HK-2 (cell line): ENCODE measurements at regions not wholly inside any gene's neighbourhood (a gene's known extent, or its start where the extent isn't known, plus 50 kb on each side); places are given as distances from the start of the nearest gene placed in this dataset.

Experiments
- DNase-seq: peaks from one replicate; pipeline ENCODE4 v3.0.0-alpha.2; 2018; ENCODE audit not compliant: unreplicated experiment

GRCh38 chr17:68812876-68813584 is 142.2 kb downstream of the ABCA8 start:
- DNase-seq, result no peak

GRCh38 chr17:68809148-68809547 is 146.0 kb downstream of the ABCA8 start:
- DNase-seq, result no peak

DNA sequence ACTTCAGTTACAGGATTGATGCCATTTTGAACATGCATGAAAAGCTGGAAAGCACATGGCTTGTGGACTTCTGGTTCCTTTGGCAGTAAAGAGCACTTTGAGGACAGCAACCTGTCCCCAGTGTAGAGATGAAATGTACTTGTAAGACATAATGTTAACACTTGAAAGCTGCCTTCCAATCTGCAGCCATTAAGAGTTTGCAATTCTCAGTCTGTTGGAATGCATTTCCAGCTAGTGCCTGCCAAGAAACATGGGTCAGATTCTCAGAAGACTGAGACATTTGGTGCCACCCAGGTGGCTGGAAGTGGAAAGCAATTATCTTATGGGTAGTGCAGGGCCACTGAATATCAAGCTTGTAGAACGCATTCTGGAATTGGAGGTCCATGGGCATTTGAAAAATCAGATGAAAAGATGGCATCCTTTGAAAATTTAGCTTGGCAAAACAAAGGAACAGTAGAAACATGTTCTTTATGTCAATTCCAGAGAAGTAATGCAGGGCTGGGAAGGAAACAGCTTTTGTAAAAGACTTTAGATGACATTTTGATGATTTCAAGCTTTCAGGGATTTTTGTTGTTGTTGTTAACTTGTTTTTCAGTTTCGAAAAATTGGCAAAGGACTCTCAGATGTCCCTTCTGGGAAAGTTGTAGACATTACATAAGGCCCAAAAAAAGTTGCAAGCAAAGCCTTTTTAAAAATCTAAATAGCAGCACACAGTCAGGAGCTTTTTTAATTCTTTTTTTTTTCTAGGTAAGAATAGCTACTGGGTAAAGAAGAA is 147.0 kb downstream of the ABCA8 start:
- DNase-seq, result no peak

DNA sequence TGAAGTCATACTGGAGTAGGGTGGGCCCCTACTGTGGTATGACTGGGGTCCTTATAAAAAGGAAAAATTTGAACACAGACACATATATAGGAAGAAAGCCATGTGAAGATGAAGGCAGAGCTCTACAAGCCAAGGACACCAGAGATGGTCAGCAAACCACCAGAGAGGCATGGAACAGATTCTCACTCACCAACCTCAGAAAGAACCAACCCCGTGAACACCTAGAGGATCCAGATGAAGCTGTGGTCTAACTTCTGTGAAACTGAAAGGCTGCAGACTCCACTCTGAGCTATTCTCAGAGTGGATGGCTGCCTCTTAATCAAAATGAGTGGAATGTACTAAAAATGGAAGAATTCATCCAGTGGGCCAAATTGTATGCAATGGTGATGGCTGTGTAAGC is 149.6 kb downstream of the ABCA8 start:
- DNase-seq, result no peak

- DNase-seq, result no peak
Measured at GRCh38 chr17:68804777-68805520, 150.2 kb downstream of the ABCA8 start.

DNA sequence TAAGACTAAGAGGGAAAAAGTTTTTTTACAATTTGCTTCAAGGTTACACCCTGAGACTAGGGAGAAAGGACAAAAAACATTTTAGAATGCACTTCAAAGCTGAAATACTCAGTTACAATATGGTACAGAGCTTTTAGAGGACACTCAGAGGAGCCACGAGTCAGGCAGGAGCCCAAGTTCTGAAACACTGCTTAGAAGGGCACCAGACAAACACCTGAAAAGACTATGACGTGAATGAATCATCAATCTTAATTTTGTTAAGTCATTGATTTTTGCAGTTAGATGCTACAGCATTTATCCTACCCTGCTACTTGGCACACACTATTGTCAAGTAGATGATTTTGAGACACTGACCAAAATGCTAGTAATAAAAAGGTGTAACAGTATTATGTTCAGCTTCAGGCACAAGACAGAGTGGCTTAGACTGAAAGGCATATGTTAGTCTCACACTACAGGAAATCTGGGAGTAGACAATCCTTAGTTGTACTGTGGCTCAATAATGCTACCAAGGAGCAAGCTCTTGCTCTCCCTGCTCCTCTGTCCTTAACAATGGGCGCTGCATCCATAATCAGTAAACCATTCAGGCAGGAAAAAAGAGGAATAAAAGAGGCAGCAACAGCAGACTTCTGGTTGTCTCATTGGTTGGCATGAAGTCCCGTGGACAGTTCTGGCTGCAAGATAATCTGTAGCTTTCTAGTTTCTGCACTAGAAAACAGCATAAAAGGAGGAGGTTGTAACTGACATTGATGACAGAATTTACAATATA is 151.8 kb downstream of the ABCA8 start:
- DNase-seq, result no peak

DNA sequence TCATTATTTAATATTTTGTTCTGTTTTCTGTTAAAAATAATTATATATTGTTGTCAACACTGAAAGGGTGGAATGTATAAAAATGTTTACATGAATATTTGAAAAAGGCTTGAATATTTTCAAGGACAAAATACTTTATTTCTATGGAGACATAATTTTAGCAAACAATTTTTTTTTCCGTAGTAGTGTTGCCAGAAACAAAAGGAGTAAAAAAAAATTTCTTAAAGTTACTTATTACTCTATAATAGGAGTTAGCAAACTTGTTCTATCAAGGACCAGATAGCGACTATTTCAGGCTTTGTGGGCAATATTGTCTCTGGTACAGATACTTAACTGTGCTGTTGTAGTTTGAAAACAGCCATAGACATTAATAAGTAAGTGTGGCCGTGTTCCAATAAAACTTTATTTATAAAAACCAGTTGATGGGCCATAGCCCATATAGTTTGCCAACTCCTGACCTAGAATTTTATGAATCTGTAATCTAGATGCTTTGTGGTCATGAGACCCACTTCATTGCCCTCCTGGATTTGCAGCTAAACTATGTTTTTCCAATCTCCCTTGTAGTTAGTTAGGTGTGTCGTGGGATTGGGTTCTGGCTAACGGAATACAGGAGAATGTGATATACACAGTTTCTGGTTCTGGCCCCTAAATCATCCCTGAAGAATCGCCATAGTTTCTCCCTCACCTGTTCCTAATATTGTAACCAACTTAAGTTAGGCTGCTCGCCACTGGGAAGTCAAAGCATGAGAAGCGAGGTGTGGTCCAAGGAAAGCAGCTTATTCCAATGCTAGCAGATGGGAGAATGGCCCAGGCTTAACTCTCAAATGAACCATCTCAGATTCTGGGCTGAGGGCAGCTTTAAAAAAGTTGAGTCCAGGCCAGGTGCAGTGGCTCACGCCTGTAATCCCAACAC is 153.6 kb downstream of the ABCA8 start:
- no peak for DNase-seq

DNA sequence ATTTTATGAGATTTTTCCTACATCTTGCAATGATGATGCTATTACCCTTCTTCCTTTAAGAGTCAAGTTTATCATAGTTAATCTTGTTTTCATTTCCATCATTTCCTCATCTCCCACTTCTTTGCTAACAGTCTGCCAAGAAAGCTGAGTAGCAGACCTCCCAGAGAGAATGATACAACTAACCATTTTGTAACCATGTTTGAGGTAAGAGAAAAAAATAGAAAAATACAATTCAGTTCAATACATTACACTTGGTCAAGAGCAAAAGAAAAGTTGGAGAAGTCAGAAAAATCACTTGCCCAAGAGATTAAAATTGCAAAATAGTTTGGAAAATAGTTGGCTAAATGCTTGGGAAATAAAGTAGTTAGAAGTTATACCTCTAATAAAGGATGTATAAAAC is 154.4 kb downstream of the ABCA8 start:
- no peak for DNase-seq

DNA sequence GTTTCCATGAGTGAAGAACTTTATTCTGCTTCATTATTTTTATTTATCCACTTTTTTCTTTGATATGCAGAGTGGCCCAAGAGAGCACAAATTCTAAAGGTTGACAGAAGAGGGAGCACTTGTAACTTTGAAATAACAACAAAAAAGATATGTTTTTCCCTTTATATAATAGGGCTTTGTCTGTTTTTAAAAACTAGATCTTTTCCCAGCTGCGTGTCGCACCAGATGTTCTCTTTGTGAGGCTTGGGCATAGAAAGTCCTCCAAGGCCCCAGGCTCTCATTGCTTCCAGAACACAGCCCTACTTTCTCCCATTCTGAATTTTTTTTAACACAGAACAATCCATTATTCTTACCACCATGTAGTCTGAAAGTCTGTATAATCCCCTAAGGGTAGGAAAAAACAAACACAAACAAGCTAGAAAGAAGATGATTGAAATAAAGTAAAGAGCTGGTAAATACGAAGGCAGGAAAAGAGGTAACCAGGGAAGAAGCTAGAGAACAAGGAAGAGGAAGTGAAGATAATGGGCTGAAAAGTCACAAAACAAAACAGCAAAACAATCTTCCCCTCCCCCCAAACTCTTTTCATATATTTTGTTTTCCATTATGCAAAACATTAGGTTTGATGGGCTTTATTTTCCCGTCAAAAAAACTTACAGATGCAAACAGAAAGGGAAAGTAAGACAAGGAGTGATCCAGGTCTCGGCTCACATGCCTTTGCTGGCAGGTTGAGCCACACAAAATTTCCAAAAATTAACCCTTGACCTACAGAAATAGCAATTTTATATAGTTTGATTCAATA is 160.4 kb downstream of the ABCA8 start:
- DNase-seq, result no peak

DNA sequence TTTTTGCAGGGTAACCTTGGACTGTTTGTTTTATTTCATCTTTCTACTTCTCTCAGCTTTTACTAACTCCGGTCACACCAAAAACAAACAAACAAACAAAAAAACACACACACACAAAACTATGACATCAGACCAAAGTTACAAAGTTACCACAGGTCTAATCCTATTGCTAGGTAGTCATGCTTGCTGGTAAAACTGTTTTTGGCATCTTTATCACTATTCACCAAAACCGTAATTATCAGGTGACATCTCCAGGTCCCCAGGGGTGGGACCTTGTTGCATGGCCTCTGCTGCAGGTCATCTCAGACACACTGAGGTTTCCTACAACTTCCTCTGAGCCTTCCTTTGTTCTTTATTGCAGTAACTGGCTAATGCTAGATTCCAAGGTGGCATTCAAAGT is 162.3 kb downstream of the ABCA8 start:
- no peak for DNase-seq

DNA sequence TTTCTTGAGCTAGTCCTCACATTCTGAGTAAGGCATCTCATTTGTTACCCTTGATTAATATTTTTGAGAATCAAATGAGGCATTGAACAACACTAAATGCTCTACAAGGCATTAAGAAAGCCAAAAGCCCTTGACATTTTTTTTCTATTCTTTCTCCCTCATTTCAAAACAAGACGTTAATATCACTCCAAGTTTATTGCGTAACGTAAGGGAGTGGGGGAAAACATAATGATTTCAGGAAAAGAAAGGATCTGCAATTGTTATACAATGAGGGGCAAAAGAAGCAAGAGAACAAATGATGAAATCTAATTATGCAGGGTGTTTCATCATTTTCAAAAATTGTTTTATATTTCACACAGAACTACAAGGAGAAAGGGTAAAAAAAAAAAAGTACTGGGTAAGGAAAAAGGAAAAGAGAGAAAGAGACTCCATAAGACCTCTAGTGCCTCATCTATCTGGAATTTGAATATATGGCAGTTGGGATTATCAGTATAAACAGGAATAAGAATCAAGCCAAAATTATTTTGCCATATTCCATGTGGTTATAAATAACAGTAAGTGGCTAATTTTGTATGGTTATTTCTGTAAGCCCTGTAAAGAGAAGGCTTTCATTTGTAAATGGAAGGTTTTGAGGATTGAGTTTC is 163.0 kb downstream of the ABCA8 start:
- no peak for DNase-seq

GRCh38 chr17:68790931-68791330 is 164.3 kb downstream of the ABCA8 start:
- no peak for DNase-seq

GRCh38 chr17:68790492-68790891 is 164.7 kb downstream of the ABCA8 start:
- DNase-seq, result no peak

DNA sequence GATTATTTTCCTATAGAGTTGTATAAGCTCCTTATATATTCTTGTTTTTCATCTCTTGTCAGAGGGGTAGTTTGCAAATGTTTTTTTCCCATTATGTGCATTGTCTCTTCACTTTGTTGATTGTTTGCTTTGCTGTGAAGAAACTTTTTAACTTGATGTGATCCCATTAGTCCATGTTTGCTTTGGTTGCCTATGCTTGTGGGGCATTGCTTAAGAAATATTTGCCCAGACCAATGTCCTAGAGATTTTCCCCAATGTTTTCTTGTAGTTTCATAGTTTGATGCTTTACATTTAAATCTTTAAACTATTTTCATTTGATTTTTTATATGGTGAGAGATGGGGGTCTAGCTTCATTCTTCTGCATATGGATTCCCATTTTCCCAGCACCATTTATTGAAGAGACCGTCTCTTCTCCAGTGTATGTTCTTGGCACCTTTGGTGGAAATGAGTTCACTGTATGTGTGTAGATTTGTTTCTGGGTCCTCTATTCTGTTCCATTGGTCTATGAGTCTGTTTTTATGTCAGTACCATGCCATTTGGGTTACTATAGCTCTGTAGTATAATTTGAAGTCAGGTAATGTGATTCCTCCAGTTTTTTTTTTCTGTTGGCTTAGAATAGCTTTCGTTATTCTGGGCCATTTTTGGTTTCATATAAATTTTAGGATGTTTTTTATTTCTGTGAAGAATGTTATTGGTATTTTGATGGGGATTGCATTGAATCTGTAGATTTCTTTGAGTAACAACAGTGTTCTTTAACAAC is 165.8 kb downstream of the ABCA8 start:
- DNase-seq, result no peak

DNA sequence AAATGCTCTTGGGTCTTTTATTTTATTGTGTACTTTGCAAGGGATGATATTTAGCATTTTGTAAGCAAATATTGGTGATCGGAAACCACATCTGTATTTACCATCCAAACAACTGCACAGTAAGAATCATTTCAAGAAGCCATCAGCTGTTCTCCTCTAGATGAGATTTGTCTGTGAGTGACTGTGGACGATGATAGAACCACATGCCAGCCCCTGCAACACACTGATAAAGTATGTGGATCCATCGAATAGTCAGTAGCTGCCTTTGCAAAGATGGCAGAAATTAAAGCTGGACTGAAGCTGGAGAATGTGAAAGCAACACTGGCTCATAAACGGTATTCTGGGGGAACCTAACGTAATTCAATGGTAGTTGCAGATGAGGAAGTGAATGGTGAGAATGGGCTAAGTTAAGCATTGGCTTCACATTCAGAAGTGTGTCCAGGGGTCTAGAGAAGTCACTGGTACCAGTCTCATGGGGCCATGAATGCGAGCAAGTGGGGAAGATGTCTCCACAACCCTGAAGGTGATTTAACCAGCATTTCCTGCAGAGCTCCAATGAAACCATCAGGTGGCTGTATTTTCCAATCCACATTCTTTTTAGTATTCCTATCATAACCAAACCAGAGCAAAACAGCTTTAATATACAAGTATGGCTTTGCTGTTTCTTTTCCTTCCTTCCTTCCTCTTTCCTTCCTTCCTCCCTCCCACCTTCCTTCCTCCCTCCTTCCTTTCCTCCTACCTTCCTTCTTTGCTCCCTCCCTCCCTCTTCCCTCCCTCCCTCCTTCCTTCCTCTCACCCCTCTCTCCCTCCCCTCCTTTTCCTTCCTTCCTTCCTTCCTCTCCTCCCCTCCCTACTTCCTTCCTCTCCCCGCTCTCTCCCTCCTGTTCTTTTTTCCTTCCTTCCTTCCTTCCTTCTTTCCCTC is 169.4 kb downstream of the ABCA8 start:
- no peak for DNase-seq

GRCh38 chr17:68784431-68784830 is 170.8 kb downstream of the ABCA8 start:
- no peak for DNase-seq

GRCh38 chr17:68783861-68784260 is 171.3 kb downstream of the ABCA8 start:
- no peak for DNase-seq

- DNase-seq, result no peak
Measured at GRCh38 chr17:68782789-68783188, 172.4 kb downstream of the ABCA8 start.
